ENCODE measurements at regions not wholly inside any gene's neighbourhood (a gene's known extent, or its start where the extent isn't known, plus 50 kb on each side); places are given as distances from the start of the nearest gene placed in this dataset.
"Not testable (repeated sequence)": the region's sequence is repeated elsewhere in the genome, so short reads cannot be mapped to it uniquely, and the experiment has no call there.

DNA sequence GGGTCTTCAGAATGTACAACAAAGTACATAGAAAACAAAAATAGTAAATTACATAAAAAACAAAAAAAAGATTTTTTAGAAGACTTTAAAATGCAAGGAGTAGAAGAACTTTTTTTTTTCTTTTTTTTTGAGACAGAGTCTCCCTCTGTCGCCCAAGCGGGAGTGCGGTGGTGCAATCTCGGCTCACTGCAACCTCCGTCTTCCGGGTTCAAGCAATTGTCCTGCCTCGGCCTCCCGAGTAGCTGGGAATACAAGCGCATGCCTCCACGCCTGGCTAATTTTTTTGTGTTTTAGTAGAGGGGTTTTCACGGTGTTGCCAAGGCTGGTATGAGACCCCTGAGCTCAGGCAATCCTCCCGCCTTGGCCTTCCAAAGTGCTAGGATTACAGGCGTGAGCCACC lies 104.5 kb upstream of the ZC3H15 start:
- H3K9me3 ChIP-seq (ENCODE audit: low read length) = no peaks in the 10 kb centered on the region
- ATAC-seq (no peak), DNase-seq (no peak)
- no peaks in the 10 kb centered on the region for H3K27me3 ChIP-seq (ENCODE audit: low read length)
- H3F3A ChIP-seq (ENCODE audit: low read length, unreplicated experiment) = no peaks in the 10 kb centered on the region
- TF ChIP-seq, protein P1, sequence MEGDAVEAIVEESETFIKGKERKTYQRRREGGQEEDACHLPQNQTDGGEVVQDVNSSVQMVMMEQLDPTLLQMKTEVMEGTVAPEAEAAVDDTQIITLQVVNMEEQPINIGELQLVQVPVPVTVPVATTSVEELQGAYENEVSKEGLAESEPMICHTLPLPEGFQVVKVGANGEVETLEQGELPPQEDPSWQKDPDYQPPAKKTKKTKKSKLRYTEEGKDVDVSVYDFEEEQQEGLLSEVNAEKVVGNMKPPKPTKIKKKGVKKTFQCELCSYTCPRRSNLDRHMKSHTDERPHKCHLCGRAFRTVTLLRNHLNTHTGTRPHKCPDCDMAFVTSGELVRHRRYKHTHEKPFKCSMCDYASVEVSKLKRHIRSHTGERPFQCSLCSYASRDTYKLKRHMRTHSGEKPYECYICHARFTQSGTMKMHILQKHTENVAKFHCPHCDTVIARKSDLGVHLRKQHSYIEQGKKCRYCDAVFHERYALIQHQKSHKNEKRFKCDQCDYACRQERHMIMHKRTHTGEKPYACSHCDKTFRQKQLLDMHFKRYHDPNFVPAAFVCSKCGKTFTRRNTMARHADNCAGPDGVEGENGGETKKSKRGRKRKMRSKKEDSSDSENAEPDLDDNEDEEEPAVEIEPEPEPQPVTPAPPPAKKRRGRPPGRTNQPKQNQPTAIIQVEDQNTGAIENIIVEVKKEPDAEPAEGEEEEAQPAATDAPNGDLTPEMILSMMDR (conservative IDR thresholded peaks at IDR 0.05; ENCODE audit: low read depth, low read length) = no peak
- TF ChIP-seq EZH2phosphoT487 (IDR thresholded peaks at IDR 0.05; ENCODE audit: borderline replicate concordance, low read length) (no peak), EZH2 (IDR thresholded peaks at IDR 0.05; ENCODE audit: low read length, unreplicated experiment) (no peak)
- CTCF ChIA-PET = no interaction called here
- no peak overlapping the region for H3K4me2 ChIP-seq (ENCODE audit: low read length)
- H3K9me2 ChIP-seq (replicated peaks; ENCODE audit: low read length) = no peaks in the 10 kb centered on the region
- intact Hi-C loops (cut with micrococcal nuclease) = no loop called here
- H3K4me1 ChIP-seq (ENCODE audit: insufficient read depth, low read length) = no peaks in the 10 kb centered on the region
- H3K4me3 ChIP-seq (ENCODE audit: low read length) = no peak overlapping the region
- no TSS peak for BruUV-seq (replicated peaks)
- no peak overlapping the region for H2AFZ ChIP-seq (ENCODE audit: low read length)
- no peaks in the 10 kb centered on the region for H3K79me2 ChIP-seq (ENCODE audit: low read length)
- H3K36me3 ChIP-seq (ENCODE audit: low read depth, low read length) = no peaks in the 10 kb centered on the region
- H3K9ac ChIP-seq (ENCODE audit: low read length) = no peak overlapping the region
- no peaks in the 10 kb centered on the region for H4K20me1 ChIP-seq (ENCODE audit: low read length)
- POLR2A ChIA-PET (ENCODE audit: unreplicated experiment) = no interaction called here
- H3K27ac ChIP-seq (ENCODE audit: low read length) = no peak overlapping the region

DNA sequence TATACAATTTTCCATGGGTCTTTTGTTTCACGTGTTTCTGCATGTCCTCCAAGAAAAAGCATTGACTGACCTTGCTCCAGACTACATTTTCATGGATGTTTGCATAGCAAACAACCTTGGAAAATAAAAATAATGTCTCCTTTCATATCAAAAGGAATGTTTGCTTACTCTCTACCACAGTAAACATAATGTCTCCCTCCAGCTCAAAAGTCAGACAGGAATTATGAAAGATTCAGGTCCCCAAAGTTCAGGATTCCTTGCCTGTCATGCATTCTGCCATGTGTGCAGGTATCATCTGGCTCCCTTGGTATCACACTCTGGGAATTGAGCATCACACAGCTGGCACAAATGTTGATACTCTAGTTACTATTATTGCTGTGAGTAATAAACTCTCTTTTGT lies 103.1 kb upstream of the ZC3H15 start:
- DNase-seq = no peak
- POLR2A ChIA-PET (ENCODE audit: unreplicated experiment) = no interaction called here
- no TSS peak for BruUV-seq (replicated peaks)

DNA sequence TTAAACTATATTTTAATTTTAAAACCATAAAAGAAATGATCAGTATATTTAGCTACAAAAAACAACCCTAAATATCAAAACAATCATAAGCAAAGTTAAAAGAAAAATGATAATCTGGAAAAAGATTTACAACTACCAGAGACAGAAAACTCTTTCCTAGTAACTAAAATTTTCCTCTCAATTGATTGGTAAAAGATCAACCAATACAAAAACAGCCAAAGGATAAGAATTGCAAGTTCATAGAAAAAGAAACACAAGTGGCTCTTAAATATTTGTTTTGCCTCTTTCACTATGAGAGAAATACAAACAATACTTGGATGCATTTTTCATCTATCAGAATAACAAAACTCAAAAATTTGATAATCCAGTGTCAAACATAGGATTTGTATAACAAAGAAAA lies 101.8 kb upstream of the ZC3H15 start:
- Histone ChIP-seq H3K27ac (ENCODE audit: low read length) (no peak overlapping the region), H3K36me3 (ENCODE audit: low read depth, low read length) (no peaks in the 10 kb centered on the region), H3K9me3 (ENCODE audit: low read length) (no peaks in the 10 kb centered on the region), H3K79me2 (ENCODE audit: low read length) (no peaks in the 10 kb centered on the region), H2AFZ (ENCODE audit: low read length) (no peak overlapping the region), H3K4me3 (ENCODE audit: low read length) (no peak overlapping the region), H3K9ac (ENCODE audit: low read length) (no peak overlapping the region), H3K4me2 (ENCODE audit: low read length) (no peak overlapping the region), H3K4me1 (ENCODE audit: insufficient read depth, low read length) (no peaks in the 10 kb centered on the region), H3K9me2 (replicated peaks; ENCODE audit: low read length) (no peaks in the 10 kb centered on the region), H3K27me3 (ENCODE audit: low read length) (no peaks in the 10 kb centered on the region), H4K20me1 (ENCODE audit: low read length) (no peaks in the 10 kb centered on the region), H3F3A (ENCODE audit: low read length, unreplicated experiment) (no peaks in the 10 kb centered on the region)
- CTCF ChIA-PET = no interaction called here
- no TSS peak for BruUV-seq (replicated peaks)
- DNase-seq = no peak
- no peak for ATAC-seq
- POLR2A ChIA-PET (ENCODE audit: unreplicated experiment) = no interaction called here
- TF ChIP-seq EZH2 (IDR thresholded peaks at IDR 0.05; ENCODE audit: low read length, unreplicated experiment) = no peak
- no peak for TF ChIP-seq EZH2phosphoT487 (IDR thresholded peaks at IDR 0.05; ENCODE audit: borderline replicate concordance, low read length)
- TF ChIP-seq, protein P1 (conservative IDR thresholded peaks at IDR 0.05; ENCODE audit: low read depth, low read length) = no peak
- intact Hi-C loops (cut with micrococcal nuclease) = no loop called here

More for the DNA sequence above, 103.1 kb upstream of the ZC3H15 start:
- H3K27me3 ChIP-seq (ENCODE audit: low read length) = no peaks in the 10 kb centered on the region
- no peak for ATAC-seq
- TF ChIP-seq EZH2phosphoT487 (IDR thresholded peaks at IDR 0.05; ENCODE audit: borderline replicate concordance, low read length) = no peak
- TF ChIP-seq, protein P1 (conservative IDR thresholded peaks at IDR 0.05; ENCODE audit: low read depth, low read length) = no peak
- TF ChIP-seq EZH2 (IDR thresholded peaks at IDR 0.05; ENCODE audit: low read length, unreplicated experiment) = no peak
- H3K9me2 ChIP-seq (replicated peaks; ENCODE audit: low read length) = no peaks in the 10 kb centered on the region
- no peaks in the 10 kb centered on the region for H4K20me1 ChIP-seq (ENCODE audit: low read length)
- intact Hi-C loops (cut with micrococcal nuclease) = no loop called here
- H3K9ac ChIP-seq (ENCODE audit: low read length) = no peak overlapping the region
- H2AFZ ChIP-seq (ENCODE audit: low read length) = no peak overlapping the region
- no peak overlapping the region for H3K4me3 ChIP-seq (ENCODE audit: low read length)
- no peaks in the 10 kb centered on the region for H3K4me1 ChIP-seq (ENCODE audit: insufficient read depth, low read length)
- H3K9me3 ChIP-seq (ENCODE audit: low read length) = no peaks in the 10 kb centered on the region
- no peak overlapping the region for H3K27ac ChIP-seq (ENCODE audit: low read length)
- H3F3A ChIP-seq (ENCODE audit: low read length, unreplicated experiment) = no peaks in the 10 kb centered on the region
- no peaks in the 10 kb centered on the region for H3K36me3 ChIP-seq (ENCODE audit: low read depth, low read length)
- CTCF ChIA-PET = no interaction called here
- H3K79me2 ChIP-seq (ENCODE audit: low read length) = no peaks in the 10 kb centered on the region
- H3K4me2 ChIP-seq (ENCODE audit: low read length) = no peak overlapping the region

DNA sequence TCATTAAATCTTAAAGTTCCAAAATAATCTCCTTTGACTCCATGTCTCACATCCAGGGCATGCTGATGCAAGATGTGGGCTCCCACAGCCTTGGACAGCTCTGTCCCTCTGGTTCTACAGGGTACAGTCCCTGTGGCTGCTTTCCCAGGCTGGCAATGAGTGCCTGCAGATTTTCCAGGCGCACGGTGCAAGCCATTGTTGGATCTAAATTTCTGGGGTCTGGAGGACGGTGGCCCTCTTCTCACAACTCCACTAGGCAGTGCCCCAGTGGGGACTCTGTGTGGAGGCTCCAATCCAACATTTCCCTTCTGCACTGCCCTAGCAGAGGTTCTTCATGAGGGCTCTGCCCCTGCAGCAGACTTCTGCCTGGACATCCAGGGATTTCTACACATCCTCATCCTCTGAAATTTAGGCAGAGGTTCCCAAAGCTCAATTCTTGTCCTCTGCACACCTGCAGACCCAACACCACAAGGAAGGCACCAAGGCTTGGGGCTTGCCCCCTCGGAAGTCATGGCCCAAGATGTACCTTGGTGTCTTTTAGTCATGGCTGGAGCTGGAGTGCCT lies 100.3 kb upstream of the ZC3H15 start:
- H3F3A ChIP-seq (ENCODE audit: low read length, unreplicated experiment); BruUV-seq (replicated peaks); CTCF ChIA-PET; H3K4me3 ChIP-seq (ENCODE audit: low read length); H3K4me1 ChIP-seq (ENCODE audit: insufficient read depth, low read length); H3K9ac ChIP-seq (ENCODE audit: low read length); intact Hi-C loops (cut with micrococcal nuclease); POLR2A ChIA-PET (ENCODE audit: unreplicated experiment); H3K9me3 ChIP-seq (ENCODE audit: low read length); H3K4me2 ChIP-seq (ENCODE audit: low read length); H2AFZ ChIP-seq (ENCODE audit: low read length); H4K20me1 ChIP-seq (ENCODE audit: low read length); H3K9me2 ChIP-seq (replicated peaks; ENCODE audit: low read length); H3K27ac ChIP-seq (ENCODE audit: low read length); H3K36me3 ChIP-seq (ENCODE audit: low read depth, low read length); DNase-seq; H3K79me2 ChIP-seq (ENCODE audit: low read length); ATAC-seq; H3K27me3 ChIP-seq (ENCODE audit: low read length): not testable (repeated sequence)

Measured in PC-3 (cell line).